Large intestine (tissue), 3 donors: ENCODE measurements at regions not wholly inside any gene's neighbourhood (a gene's known extent, or its start where the extent isn't known, plus 50 kb on each side); places are given as distances from the start of the nearest gene placed in this dataset.
"Not testable (repeated sequence)": the region's sequence is repeated elsewhere in the genome, so short reads cannot be mapped to it uniquely, and the experiment has no call there.

Source experiments
- DNase-seq, 2 donors: peaks; one replicate each; pipeline versions ENCODE4 v3.0.0 to v3.0.0-alpha.2; 2013
- H3K27ac ChIP-seq: one replicate; pipeline ENCODE4 v1.5.1; 2013; ENCODE audit warnings: low read length
- H3K27me3 ChIP-seq: 2 replicates; pipeline ENCODE4 v1.6.1; 2013; ENCODE audit warnings: low read length; ENCODE audit not compliant: control insufficient read depth, insufficient read depth
- H3K36me3 ChIP-seq: 2 replicates; pipeline ENCODE4 v1.6.1; 2013; ENCODE audit warnings: low read length; ENCODE audit not compliant: control insufficient read depth, insufficient read depth
- H3K4me1 ChIP-seq: one replicate; pipeline ENCODE4 v1.6.1; 2013; ENCODE audit warnings: low read length; ENCODE audit not compliant: control insufficient read depth, insufficient read depth
- H3K4me3 ChIP-seq: one replicate; pipeline ENCODE4 v1.5.1; 2013; ENCODE audit warnings: low read length
- H3K9me3 ChIP-seq: one replicate; pipeline ENCODE4 v1.6.1; 2013; ENCODE audit warnings: mild to moderate bottlenecking, low read depth, low read length, moderate library complexity; ENCODE audit not compliant: control insufficient read depth
- WGBS: methylation state at CpG from one replicate; pipeline ENCODE4 v1.1.5; 2013; ENCODE audit warnings: low lambda C conversion rate; ENCODE audit not compliant: insufficient coverage; 5-methylcytosine and 5-hydroxymethylcytosine counted together

GRCh38 chr12:131537267-131537958, 173.5 kb upstream of the SFSWAP start:
- H3K36me3 ChIP-seq: no peaks in the 10 kb centered on the region
- H3K4me3 ChIP-seq: no peak overlapping the region
- H3K9me3 ChIP-seq: no peaks in the 10 kb centered on the region
- no peak for DNase-seq
- WGBS: 89% methylated on average over 3 of the region's 11 CpGs
- no peak overlapping the region for H3K27ac ChIP-seq
- no peaks in the 10 kb centered on the region for H3K27me3 ChIP-seq
- no peaks in the 10 kb centered on the region for H3K4me1 ChIP-seq

GRCh38 chr12:131539381-131539780, 171.5 kb upstream of the SFSWAP start:
- 83% methylated on average over 1 of the region's 2 CpGs for WGBS
- DNase-seq: no peak
- no peaks in the 10 kb centered on the region for H3K36me3 ChIP-seq

GRCh38 chr12:131540138-131540623, 170.7 kb upstream of the SFSWAP start:
- H3K4me1 ChIP-seq: no peaks in the 10 kb centered on the region
- no peaks in the 10 kb centered on the region for H3K36me3 ChIP-seq
- H3K9me3 ChIP-seq: no peaks in the 10 kb centered on the region
- no peak for DNase-seq
- 97% methylated on average over 4 of the region's 4 CpGs for WGBS
- H3K27ac ChIP-seq: no peak overlapping the region
- no peak overlapping the region for H3K4me3 ChIP-seq
- H3K27me3 ChIP-seq: no peaks in the 10 kb centered on the region

More at GRCh38 chr12:131539381-131539780, 171.5 kb upstream of the SFSWAP start:
- H3K27ac ChIP-seq: no peak overlapping the region
- H3K27me3 ChIP-seq: no peaks in the 10 kb centered on the region
- no peaks in the 10 kb centered on the region for H3K9me3 ChIP-seq
- no peak overlapping the region for H3K4me3 ChIP-seq
- H3K4me1 ChIP-seq: no peaks in the 10 kb centered on the region

DNA sequence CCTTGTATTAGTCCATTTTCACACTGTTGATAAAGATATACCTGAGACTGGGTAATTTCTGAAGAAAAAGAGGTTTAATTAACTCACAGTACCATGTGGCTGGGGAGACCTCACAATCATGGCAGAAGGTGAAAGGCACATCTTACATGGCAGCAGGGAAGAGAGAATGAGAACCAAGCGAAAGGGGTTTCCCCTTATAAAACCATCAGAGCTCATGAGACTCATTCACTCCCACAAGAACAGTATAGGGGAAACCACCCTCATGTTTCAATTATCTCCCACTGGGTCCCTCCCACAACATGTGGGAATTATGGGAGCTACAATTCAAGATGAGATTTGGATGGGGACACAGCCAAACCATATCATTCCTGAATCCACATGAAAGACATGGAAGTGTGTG, 169.4 kb upstream of the SFSWAP start:
- WGBS: no CpG with 5 or more reads among the region's 1 CpG
- H3K27me3 ChIP-seq, H3K9me3 ChIP-seq, H3K27ac ChIP-seq, H3K4me3 ChIP-seq, DNase-seq, H3K4me1 ChIP-seq, H3K36me3 ChIP-seq: not testable (repeated sequence)

DNA sequence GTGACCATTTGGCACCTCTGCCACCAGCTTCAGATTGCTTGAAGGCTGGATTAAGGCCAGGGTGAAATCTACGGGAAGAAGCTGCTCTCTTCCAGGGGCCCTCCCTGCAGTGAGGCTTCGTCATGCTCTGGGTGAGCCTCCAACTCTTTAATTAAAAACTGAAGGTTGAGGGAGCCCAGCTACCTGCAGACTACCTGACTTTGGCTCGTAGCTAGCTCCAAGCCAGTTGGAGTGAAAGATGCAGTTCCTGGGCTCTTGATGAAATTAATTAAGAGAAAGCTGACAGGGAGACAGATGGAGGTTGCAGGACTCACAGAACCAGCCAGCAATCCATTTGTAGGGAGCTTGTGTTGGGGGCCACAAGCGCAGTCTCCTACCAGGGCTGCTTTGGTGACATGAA, 168.5 kb upstream of the SFSWAP start:
- Histone ChIP-seq H3K4me1 (no peaks in the 10 kb centered on the region), H3K27me3 (no peaks in the 10 kb centered on the region), H3K36me3 (no peaks in the 10 kb centered on the region), H3K27ac (no peak overlapping the region), H3K4me3 (no peak overlapping the region), H3K9me3 (no peaks in the 10 kb centered on the region)
- WGBS: no CpG with 5 or more reads among the region's 4 CpGs
- no peak for DNase-seq

GRCh38 chr12:131543040-131543439, 167.8 kb upstream of the SFSWAP start:
- Histone ChIP-seq H3K36me3 (no peaks in the 10 kb centered on the region), H3K4me3 (no peak overlapping the region), H3K27me3 (no peaks in the 10 kb centered on the region), H3K27ac (no peak overlapping the region), H3K4me1 (no peaks in the 10 kb centered on the region), H3K9me3 (no peaks in the 10 kb centered on the region)
- DNase-seq: no peak
- WGBS: no CpG with 5 or more reads among the region's 5 CpGs

GRCh38 chr12:131547555-131547954, 163.3 kb upstream of the SFSWAP start:
- WGBS: no CpG with 5 or more reads among the region's 6 CpGs
- DNase-seq: no peak

GRCh38 chr12:131550121-131550520, 160.8 kb upstream of the SFSWAP start:
- Histone ChIP-seq H3K36me3 (no peaks in the 10 kb centered on the region), H3K4me3 (no peak overlapping the region), H3K27ac (no peak overlapping the region), H3K4me1 (no peaks in the 10 kb centered on the region), H3K27me3 (no peaks in the 10 kb centered on the region), H3K9me3 (no peaks in the 10 kb centered on the region)
- no peak for DNase-seq
- WGBS: 80% methylated on average over 1 of the region's 5 CpGs

More at GRCh38 chr12:131547555-131547954, 163.3 kb upstream of the SFSWAP start:
- H3K9me3 ChIP-seq: no peaks in the 10 kb centered on the region
- no peaks in the 10 kb centered on the region for H3K4me1 ChIP-seq
- no peaks in the 10 kb centered on the region for H3K27me3 ChIP-seq
- H3K36me3 ChIP-seq: no peaks in the 10 kb centered on the region
- no peak overlapping the region for H3K27ac ChIP-seq
- no peak overlapping the region for H3K4me3 ChIP-seq

GRCh38 chr12:131551675-131552491, 159.0 kb upstream of the SFSWAP start:
- Histone ChIP-seq H3K27ac (no peak overlapping the region), H3K36me3 (no peaks in the 10 kb centered on the region), H3K27me3 (no peaks in the 10 kb centered on the region), H3K9me3 (no peaks in the 10 kb centered on the region), H3K4me1 (no peaks in the 10 kb centered on the region), H3K4me3 (no peak overlapping the region)
- WGBS: no CpG with 5 or more reads among the region's 15 CpGs
- DNase-seq: no peak

GRCh38 chr12:131552492-131552863, 158.4 kb upstream of the SFSWAP start:
- H3K27me3 ChIP-seq: no peaks in the 10 kb centered on the region
- DNase-seq: no peak
- H3K27ac ChIP-seq: no peak overlapping the region
- no peaks in the 10 kb centered on the region for H3K9me3 ChIP-seq
- H3K4me1 ChIP-seq: no peaks in the 10 kb centered on the region
- 60% methylated on average over 1 of the region's 2 CpGs for WGBS
- H3K36me3 ChIP-seq: no peaks in the 10 kb centered on the region
- H3K4me3 ChIP-seq: no peak overlapping the region
